Fibroblast of lung (primary cell): ENCODE measurements at regions not wholly inside any gene's neighbourhood (a gene's known extent, or its start where the extent isn't known, plus 50 kb on each side); places are given as distances from the start of the nearest gene placed in this dataset.

ENCODE experiments used
- DNase-seq, 2 donors: peaks; one replicate each; pipeline versions ENCODE4 v3.0.0 to v3.0.0-alpha.2; 2010; ENCODE audit warnings: low read depth in 2 of 2
- H2AFZ ChIP-seq: 2 replicates; pipeline ENCODE4 v1.5.1; 2012; ENCODE audit warnings: low read length, control low read depth, inconsistent platforms
- H3K27ac ChIP-seq: 2 replicates; pipeline ENCODE4 v1.5.1; 2011; ENCODE audit warnings: low read length, control low read depth; ENCODE audit not compliant: insufficient read depth
- H3K27me3 ChIP-seq: 2 replicates; pipeline ENCODE4 v1.5.1; 2011; ENCODE audit warnings: mild to moderate bottlenecking, low read length; ENCODE audit not compliant: control insufficient read depth, insufficient read depth
- H3K36me3 ChIP-seq: 2 replicates; pipeline ENCODE4 v1.5.1; 2011; ENCODE audit warnings: low read length; ENCODE audit not compliant: control insufficient read depth, insufficient read depth
- H3K4me1 ChIP-seq: 2 replicates; pipeline ENCODE4 v1.5.1; 2011; ENCODE audit warnings: low read length; ENCODE audit not compliant: control insufficient read depth, insufficient read depth; ENCODE audit errors: extremely low read depth
- H3K4me2 ChIP-seq: 2 replicates; pipeline ENCODE4 v1.5.1; 2011; ENCODE audit warnings: low read length, control low read depth; ENCODE audit not compliant: insufficient read depth; ENCODE audit errors: extremely low read depth
- H3K4me3 ChIP-seq, 4 experiments: fragments of 200-600 bp in 1 of 4; sonication (generic) in 1 of 4; replicated peaks in 1 of 4; 2 replicates each; pipeline ENCODE4 v1.5.1; 2011 to 2016; ENCODE audit warnings: low read length in 4 of 4, low read depth in 3 of 4, mild to moderate bottlenecking in 3 of 4, control low read depth in 2 of 4, inconsistent platforms in 1 of 4, mixed read lengths in 1 of 4; ENCODE audit not compliant: insufficient read depth in 1 of 4; ENCODE audit errors: control extremely low read depth in 1 of 4
- H3K79me2 ChIP-seq: 2 replicates; pipeline ENCODE4 v1.5.1; 2012; ENCODE audit warnings: mild to moderate bottlenecking, low read length, inconsistent platforms; ENCODE audit not compliant: control insufficient read depth, insufficient read depth
- H3K9ac ChIP-seq: 2 replicates; pipeline ENCODE4 v1.5.1; 2011; ENCODE audit warnings: mild to moderate bottlenecking, low read length, control low read depth; ENCODE audit not compliant: insufficient read depth
- H3K9me3 ChIP-seq: 2 replicates; pipeline ENCODE4 v1.5.1; 2012; ENCODE audit warnings: low read depth, low read length; ENCODE audit not compliant: control insufficient read depth, insufficient read depth
- H4K20me1 ChIP-seq: 2 replicates; pipeline ENCODE4 v1.5.1; 2011; ENCODE audit warnings: low read length; ENCODE audit not compliant: control insufficient read depth, insufficient read depth; ENCODE audit errors: extremely low read depth
- EZH2 ChIP-seq: IDR thresholded peaks from 2 replicates; pipeline ENCODE4 v1.5.1; 2012; ENCODE audit warnings: low read length, control low read depth, mild to moderate bottlenecking; ENCODE audit errors: missing control alignments
- TF ChIP-seq, protein P1 (sequence below), 2 donors: IDR thresholded peaks in 1 of 2; conservative IDR thresholded peaks in 1 of 2; 1 replicate in 1 of 2; 2 replicates in 1 of 2; pipeline ENCODE4 v1.5.1; 2011 to 2012; ENCODE audit warnings: low read length in 2 of 2, control low read depth in 1 of 2, inconsistent platforms in 1 of 2, low read depth in 1 of 2, mild to moderate bottlenecking in 1 of 2

DNA sequence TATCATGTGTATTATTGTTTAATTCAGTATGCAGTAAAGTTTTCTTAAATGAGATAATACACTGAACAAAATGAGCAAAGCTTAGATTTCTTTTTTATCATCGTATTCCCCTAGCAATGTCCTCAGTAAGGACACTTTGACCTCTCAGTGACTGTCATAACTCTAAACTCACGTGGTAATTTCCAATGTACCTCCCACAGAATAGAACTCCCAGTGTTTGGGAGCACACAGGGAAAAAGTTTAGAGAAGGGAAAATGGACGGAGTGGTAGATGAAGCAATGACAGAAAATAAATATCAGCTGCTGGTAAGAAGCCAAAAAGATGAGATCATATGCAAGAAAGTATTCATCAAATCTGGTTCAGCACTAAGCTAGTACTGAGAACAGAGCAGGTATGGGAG is 758.6 kb upstream of the KCND2 start:
- no peaks in the 10 kb centered on the region for H3K36me3 ChIP-seq
- H3K4me3 ChIP-seq, result no peak overlapping the region
- H3K27ac ChIP-seq, result no peak overlapping the region
- no peaks in the 10 kb centered on the region for H3K9me3 ChIP-seq
- no peaks in the 10 kb centered on the region for H3K79me2 ChIP-seq
- no peaks in the 10 kb centered on the region for H3K4me1 ChIP-seq
- no peak overlapping the region for H3K4me2 ChIP-seq
- H3K9ac ChIP-seq, result no peak overlapping the region
- TF ChIP-seq, protein P1, sequence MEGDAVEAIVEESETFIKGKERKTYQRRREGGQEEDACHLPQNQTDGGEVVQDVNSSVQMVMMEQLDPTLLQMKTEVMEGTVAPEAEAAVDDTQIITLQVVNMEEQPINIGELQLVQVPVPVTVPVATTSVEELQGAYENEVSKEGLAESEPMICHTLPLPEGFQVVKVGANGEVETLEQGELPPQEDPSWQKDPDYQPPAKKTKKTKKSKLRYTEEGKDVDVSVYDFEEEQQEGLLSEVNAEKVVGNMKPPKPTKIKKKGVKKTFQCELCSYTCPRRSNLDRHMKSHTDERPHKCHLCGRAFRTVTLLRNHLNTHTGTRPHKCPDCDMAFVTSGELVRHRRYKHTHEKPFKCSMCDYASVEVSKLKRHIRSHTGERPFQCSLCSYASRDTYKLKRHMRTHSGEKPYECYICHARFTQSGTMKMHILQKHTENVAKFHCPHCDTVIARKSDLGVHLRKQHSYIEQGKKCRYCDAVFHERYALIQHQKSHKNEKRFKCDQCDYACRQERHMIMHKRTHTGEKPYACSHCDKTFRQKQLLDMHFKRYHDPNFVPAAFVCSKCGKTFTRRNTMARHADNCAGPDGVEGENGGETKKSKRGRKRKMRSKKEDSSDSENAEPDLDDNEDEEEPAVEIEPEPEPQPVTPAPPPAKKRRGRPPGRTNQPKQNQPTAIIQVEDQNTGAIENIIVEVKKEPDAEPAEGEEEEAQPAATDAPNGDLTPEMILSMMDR (conservative IDR thresholded peaks at IDR 0.05 in 1 of 2, IDR thresholded peaks at IDR 0.05 in 1 of 2; ENCODE audit: low read depth in 1 of 2, low read length in 2 of 2), result no peak
- no peak for TF ChIP-seq EZH2
- H3K27me3 ChIP-seq, result no peaks in the 10 kb centered on the region
- no peak overlapping the region for H2AFZ ChIP-seq
- H4K20me1 ChIP-seq, result no peaks in the 10 kb centered on the region
- DNase-seq, result peak in 1 of 2 donors; percentile 21

DNA sequence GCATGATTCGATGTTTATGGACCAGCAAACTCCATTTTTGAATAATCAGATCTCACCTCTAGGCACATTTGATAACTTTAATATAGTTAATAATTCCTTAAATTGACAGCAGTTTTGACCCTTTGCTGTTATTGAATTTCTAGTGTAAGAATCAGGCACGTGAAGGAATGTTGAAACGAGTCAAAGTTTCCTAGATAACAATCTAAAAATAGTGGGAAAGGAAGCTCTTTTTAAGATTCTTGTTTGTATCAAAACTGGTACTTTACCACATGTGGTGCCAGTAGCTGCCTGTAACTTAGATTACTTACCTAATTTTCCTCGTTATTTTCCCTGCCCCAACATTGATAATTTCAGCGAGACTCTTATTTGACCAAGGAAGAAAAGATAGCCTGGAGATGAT is 757.8 kb upstream of the KCND2 start:
- H4K20me1 ChIP-seq, result no peaks in the 10 kb centered on the region
- TF ChIP-seq, protein P1 (conservative IDR thresholded peaks at IDR 0.05 in 1 of 2, IDR thresholded peaks at IDR 0.05 in 1 of 2; ENCODE audit: low read depth in 1 of 2, low read length in 2 of 2), result no peak
- no peak for TF ChIP-seq EZH2
- H3K4me2 ChIP-seq, result no peak overlapping the region
- no peaks in the 10 kb centered on the region for H3K9me3 ChIP-seq
- H3K27me3 ChIP-seq, result no peaks in the 10 kb centered on the region
- no peak for DNase-seq
- H3K4me1 ChIP-seq, result no peaks in the 10 kb centered on the region
- H3K4me3 ChIP-seq, result no peak overlapping the region
- no peaks in the 10 kb centered on the region for H3K36me3 ChIP-seq
- no peaks in the 10 kb centered on the region for H3K79me2 ChIP-seq
- no peak overlapping the region for H2AFZ ChIP-seq
- no peak overlapping the region for H3K9ac ChIP-seq
- no peak overlapping the region for H3K27ac ChIP-seq

DNA sequence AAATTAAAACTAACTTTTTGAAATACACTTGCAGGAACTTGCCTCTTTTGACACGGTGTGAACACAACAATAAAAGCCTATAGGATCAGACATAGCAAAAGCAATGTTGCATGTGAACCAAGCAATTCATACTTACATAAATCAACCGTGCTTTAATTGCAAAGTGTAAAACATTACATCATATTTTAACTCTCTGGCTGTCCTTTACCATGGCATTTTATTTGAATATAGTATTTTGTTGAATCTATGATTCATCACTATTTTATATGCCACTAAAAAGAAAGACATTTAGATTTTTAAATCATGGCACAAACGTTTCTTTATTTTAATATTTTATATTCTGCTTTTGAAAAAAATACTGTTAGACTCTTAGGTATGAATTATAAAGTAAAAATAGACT is 757.0 kb upstream of the KCND2 start:
- Histone ChIP-seq H3K9me3 (no peaks in the 10 kb centered on the region), H3K9ac (no peak overlapping the region), H3K4me1 (no peaks in the 10 kb centered on the region), H3K79me2 (no peaks in the 10 kb centered on the region), H3K4me3 (no peak overlapping the region), H3K4me2 (no peak overlapping the region), H3K27ac (no peak overlapping the region), H3K36me3 (no peaks in the 10 kb centered on the region), H2AFZ (no peak overlapping the region), H3K27me3 (no peaks in the 10 kb centered on the region), H4K20me1 (no peaks in the 10 kb centered on the region)
- TF ChIP-seq, protein P1 (conservative IDR thresholded peaks at IDR 0.05 in 1 of 2, IDR thresholded peaks at IDR 0.05 in 1 of 2; ENCODE audit: low read depth in 1 of 2, low read length in 2 of 2), result no peak
- no peak for TF ChIP-seq EZH2
- no peak for DNase-seq
